ENCODE measurements at regions not wholly inside any gene's neighbourhood (a gene's known extent, or its start where the extent isn't known, plus 50 kb on each side); places are given as distances from the start of the nearest gene placed in this dataset.

DNA sequence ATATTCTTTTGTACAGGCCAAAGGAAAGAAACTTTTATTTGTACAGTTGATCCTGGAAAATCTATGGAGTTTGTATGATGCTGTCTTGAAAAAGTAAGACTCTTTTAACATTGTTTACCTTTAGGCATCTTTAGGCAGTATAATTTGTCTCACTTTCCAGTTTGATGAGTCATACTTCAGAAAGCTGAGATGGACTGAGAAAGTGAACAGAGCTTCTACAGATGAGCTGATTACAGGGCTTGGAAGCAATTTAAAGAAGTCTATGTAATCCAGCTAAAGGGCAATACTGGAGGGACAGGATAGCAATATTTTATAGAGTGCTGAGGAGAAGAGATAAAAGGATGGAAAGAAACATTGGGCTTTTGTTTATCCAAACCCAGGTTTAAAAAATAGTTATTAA, 123.5 kb upstream of the GOLGA6L4 start:
- TF ChIP-seq ZBTB7A (IDR thresholded peaks at IDR 0.05; ENCODE audit: low read depth) (no peak), FOXM1 (IDR thresholded peaks at IDR 0.05; ENCODE audit: borderline replicate concordance, low read depth) (no peak), TEAD4 (IDR thresholded peaks at IDR 0.05) (no peak)
- TF ChIP-seq, protein P1, sequence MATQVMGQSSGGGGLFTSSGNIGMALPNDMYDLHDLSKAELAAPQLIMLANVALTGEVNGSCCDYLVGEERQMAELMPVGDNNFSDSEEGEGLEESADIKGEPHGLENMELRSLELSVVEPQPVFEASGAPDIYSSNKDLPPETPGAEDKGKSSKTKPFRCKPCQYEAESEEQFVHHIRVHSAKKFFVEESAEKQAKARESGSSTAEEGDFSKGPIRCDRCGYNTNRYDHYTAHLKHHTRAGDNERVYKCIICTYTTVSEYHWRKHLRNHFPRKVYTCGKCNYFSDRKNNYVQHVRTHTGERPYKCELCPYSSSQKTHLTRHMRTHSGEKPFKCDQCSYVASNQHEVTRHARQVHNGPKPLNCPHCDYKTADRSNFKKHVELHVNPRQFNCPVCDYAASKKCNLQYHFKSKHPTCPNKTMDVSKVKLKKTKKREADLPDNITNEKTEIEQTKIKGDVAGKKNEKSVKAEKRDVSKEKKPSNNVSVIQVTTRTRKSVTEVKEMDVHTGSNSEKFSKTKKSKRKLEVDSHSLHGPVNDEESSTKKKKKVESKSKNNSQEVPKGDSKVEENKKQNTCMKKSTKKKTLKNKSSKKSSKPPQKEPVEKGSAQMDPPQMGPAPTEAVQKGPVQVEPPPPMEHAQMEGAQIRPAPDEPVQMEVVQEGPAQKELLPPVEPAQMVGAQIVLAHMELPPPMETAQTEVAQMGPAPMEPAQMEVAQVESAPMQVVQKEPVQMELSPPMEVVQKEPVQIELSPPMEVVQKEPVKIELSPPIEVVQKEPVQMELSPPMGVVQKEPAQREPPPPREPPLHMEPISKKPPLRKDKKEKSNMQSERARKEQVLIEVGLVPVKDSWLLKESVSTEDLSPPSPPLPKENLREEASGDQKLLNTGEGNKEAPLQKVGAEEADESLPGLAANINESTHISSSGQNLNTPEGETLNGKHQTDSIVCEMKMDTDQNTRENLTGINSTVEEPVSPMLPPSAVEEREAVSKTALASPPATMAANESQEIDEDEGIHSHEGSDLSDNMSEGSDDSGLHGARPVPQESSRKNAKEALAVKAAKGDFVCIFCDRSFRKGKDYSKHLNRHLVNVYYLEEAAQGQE (IDR thresholded peaks at IDR 0.05; ENCODE audit: low read depth) = no peak

DNA sequence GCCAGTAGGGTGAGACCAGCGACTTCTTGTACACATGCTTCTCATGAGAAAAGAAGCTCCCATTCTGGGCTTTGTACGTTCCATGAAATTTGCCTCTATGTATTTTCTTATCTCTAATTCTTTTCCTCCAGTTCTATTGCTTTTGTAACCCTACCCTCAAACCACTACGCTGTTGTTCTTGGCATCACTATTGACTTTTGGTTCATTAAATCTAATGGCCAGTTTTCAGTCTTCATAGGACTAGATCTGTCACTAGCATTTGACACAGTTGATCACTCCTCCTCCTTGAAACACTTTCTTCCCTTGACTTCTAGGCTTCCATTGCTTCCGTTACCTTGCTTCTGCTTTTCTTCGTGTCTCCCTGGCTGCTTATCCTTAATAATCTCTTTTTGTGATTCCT, 121.7 kb upstream of the GOLGA6L4 start:
- TF ChIP-seq TAF1 (IDR thresholded peaks at IDR 0.05; ENCODE audit: low read depth) (no peak), EP300 (IDR thresholded peaks at IDR 0.05; ENCODE audit: borderline replicate concordance) (no peak), CREB1 (IDR thresholded peaks at IDR 0.05; ENCODE audit: low read depth) (no peak), CEBPB (IDR thresholded peaks at IDR 0.05) (no peak), RAD21 (IDR thresholded peaks at IDR 0.05; ENCODE audit: low read depth) (no peak), ZBTB7A (IDR thresholded peaks at IDR 0.05; ENCODE audit: low read depth) (no peak), NFIC (IDR thresholded peaks at IDR 0.05) (no peak), TEAD4 (IDR thresholded peaks at IDR 0.05) (no peak), TCF12 (IDR thresholded peaks at IDR 0.05; ENCODE audit: low read depth) (no peak), YY1 (IDR thresholded peaks at IDR 0.05; ENCODE audit: low read depth) (no peak), FOXM1 (IDR thresholded peaks at IDR 0.05; ENCODE audit: borderline replicate concordance, low read depth) (no peak)
- TF ChIP-seq, protein P2, sequence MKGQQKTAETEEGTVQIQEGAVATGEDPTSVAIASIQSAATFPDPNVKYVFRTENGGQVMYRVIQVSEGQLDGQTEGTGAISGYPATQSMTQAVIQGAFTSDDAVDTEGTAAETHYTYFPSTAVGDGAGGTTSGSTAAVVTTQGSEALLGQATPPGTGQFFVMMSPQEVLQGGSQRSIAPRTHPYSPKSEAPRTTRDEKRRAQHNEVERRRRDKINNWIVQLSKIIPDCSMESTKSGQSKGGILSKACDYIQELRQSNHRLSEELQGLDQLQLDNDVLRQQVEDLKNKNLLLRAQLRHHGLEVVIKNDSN (IDR thresholded peaks at IDR 0.05) = no peak
- TF ChIP-seq, protein P3, sequence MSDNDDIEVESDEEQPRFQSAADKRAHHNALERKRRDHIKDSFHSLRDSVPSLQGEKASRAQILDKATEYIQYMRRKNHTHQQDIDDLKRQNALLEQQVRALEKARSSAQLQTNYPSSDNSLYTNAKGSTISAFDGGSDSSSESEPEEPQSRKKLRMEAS (IDR thresholded peaks at IDR 0.05) = no peak
- TF ChIP-seq, protein P1 (IDR thresholded peaks at IDR 0.05; ENCODE audit: low read depth) = no peak

DNA sequence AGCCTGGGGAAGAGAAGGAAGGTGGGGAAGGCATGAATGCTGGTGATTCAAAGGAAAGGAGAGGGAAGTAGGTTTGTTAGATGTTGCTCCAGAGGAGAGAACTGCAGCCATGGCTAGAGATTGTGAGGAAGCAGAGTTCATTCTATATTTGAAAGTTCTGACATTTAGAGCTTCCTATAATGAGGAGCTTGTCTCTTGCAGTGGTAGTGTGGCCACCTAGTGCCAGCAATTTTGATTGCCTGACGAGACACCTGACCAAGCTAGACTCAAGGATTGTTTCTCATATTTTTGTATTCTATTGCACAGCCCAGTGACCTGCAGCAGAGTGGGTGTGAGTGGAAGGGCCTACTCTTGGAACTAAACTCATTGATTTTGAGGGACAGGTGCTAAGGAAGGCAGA, 116.2 kb upstream of the GOLGA6L4 start:
- TF ChIP-seq TEAD4 (IDR thresholded peaks at IDR 0.05) (peak; percentile 69), RAD21 (IDR thresholded peaks at IDR 0.05; ENCODE audit: low read depth) (peak; percentile 55)

DNA sequence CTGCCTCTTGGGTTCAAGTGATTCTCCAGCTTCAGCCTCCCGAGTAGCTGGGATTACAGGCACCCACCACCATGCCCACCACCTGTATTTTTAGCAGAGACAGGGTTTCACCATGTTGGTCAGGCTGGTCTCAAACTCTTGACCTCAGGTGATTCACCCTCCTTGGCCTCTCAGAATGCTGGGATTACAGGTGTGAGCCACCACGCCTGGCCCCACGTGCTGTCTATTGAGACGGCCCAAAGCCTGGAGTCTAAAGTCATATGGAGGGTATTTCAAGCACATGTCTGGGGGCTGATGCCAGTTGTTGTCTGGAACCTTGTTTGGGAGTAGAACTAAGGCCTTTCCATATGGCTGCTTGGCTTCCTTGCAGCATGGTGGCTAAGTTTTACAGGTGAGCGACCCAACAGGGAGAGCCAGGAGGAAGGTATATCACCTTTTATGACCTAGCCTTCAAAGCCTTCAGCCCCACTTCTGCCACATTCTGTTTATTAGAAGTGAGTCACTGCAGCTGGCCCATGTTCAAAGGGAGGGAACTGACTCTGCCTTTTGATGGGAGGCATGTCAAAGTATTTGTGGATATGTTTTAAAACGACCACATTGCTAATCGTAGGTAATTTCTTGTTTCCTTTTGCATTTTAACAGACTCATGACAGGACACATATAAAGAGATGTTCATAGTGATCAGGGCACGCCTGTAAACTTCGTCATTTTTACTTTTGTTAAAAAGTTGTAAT, 105.3 kb upstream of the GOLGA6L4 start:
- 0 out of 2 replicates have a peak, but pooled peaks have one; percentile 16 for TF ChIP-seq NFIC (IDR thresholded peaks at IDR 0.05)
- TF ChIP-seq, protein P3 (IDR thresholded peaks at IDR 0.05) = peak; percentile 30; the same call in 1 of the 2 replicates

DNA sequence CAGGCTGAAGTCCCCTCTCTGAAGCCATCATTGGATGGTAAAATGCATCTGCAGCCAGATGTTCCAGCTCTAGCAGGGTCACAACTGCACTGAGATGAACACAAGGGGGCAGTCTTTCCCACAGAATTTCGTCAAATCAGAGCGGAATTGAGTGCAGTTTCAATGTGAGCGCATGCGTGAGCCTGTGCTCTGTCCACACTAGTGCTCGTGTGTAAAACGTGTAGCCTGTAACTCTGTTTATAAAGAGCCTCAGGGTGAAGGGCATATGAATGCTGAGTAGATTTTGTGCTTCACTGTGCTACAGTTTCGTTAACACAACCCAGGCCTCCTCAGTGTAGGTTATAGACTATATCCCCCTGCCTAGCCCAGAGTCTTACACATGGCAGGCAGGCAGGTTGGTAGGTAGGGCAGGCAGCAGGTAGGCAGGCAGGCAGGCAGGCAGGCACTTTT, 92.7 kb upstream of the GOLGA6L4 start:
- TF ChIP-seq EP300 (IDR thresholded peaks at IDR 0.05; ENCODE audit: borderline replicate concordance) = no peak
- TF ChIP-seq, protein P3 (IDR thresholded peaks at IDR 0.05) = peak; percentile 58; the same call in 1 of the 2 replicates
- TF ChIP-seq RAD21 (IDR thresholded peaks at IDR 0.05; ENCODE audit: low read depth) = peak; percentile 86
- TF ChIP-seq CREB1 (IDR thresholded peaks at IDR 0.05; ENCODE audit: low read depth) = no peak
- TF ChIP-seq, protein P2 (IDR thresholded peaks at IDR 0.05) = no peak
- no peak for TF ChIP-seq EGR1 (IDR thresholded peaks at IDR 0.05)
- TF ChIP-seq FOXM1 (IDR thresholded peaks at IDR 0.05; ENCODE audit: borderline replicate concordance, low read depth) = no peak
- no peak for TF ChIP-seq TEAD4 (IDR thresholded peaks at IDR 0.05)
- TF ChIP-seq TAF1 (IDR thresholded peaks at IDR 0.05; ENCODE audit: low read depth) = no peak
- TF ChIP-seq YY1 (IDR thresholded peaks at IDR 0.05; ENCODE audit: low read depth) = no peak

DNA sequence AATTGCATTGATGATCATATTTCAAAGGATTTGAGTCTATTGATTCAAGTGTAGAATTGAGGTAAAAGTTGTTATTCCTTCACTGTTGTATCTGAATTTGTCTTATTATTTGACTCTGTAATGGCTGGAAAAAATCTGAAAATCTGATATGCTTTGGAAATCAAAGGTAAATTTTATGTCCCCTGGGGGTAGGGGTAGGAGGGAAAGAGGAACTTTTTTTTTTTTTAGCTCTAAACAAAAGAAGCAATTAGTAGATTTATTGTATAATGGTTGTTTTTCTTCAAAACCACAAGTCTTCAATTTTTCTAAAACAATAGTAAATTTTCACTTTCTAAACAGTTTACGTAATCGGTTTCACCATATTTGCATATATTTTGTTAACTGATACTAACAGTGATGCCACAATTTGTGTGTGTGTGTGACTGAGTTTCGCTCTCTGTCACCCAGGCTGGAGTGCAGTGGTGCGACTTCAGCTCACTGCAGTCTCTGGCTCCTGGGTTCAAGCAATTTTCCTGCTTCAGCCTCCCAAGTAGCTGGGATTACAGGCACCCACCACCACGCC, 91.7 kb upstream of the GOLGA6L4 start:
- TF ChIP-seq CEBPB (IDR thresholded peaks at IDR 0.05) (no peak), TCF12 (IDR thresholded peaks at IDR 0.05; ENCODE audit: low read depth) (no peak), CREB1 (IDR thresholded peaks at IDR 0.05; ENCODE audit: low read depth) (no peak), TAF1 (IDR thresholded peaks at IDR 0.05; ENCODE audit: low read depth) (no peak), EGR1 (IDR thresholded peaks at IDR 0.05) (no peak), EP300 (IDR thresholded peaks at IDR 0.05; ENCODE audit: borderline replicate concordance) (no peak), FOXM1 (IDR thresholded peaks at IDR 0.05; ENCODE audit: borderline replicate concordance, low read depth) (no peak), NFIC (IDR thresholded peaks at IDR 0.05) (no peak), YY1 (IDR thresholded peaks at IDR 0.05; ENCODE audit: low read depth) (no peak), ZBTB7A (IDR thresholded peaks at IDR 0.05; ENCODE audit: low read depth) (no peak), TEAD4 (IDR thresholded peaks at IDR 0.05) (no peak)
- TF ChIP-seq, protein P1 (IDR thresholded peaks at IDR 0.05; ENCODE audit: low read depth) = no peak
- TF ChIP-seq, protein P2 (IDR thresholded peaks at IDR 0.05) = no peak
